SK-N-SH (cell line): ENCODE measurements at regions not wholly inside any gene's neighbourhood (a gene's known extent, or its start where the extent isn't known, plus 50 kb on each side); places are given as distances from the start of the nearest gene placed in this dataset.

ENCODE experiments used
- CTCF ChIA-PET: fragments of 300-600, 350-600 bp; formaldehyde crosslinking; extraction: SDS; loops from one replicate; lab custom pipeline; 2021; lab: Yijun Ruan, JAX
- POLR2A ChIA-PET: fragments of 350-600 bp; sonication (Branson Sonifier 250); formaldehyde crosslinking; extraction: SDS; loops from one replicate; lab custom pipeline; 2020; ENCODE audit warnings: antibody characterized with exemption, inconsistent platforms; lab: Yijun Ruan, JAX
- DNase-seq: peaks from one replicate; pipeline ENCODE4 v3.0.0; 2012
- H2AFZ ChIP-seq: fragments of 200-600 bp; sonication (generic); 2 replicates; pipeline ENCODE4 v1.8.1; 2016; ENCODE audit warnings: antibody characterized with exemption, mild to moderate bottlenecking, low read depth
- H3F3A ChIP-seq: fragments of 200-600 bp; sonication (generic); replicated peaks from 2 replicates; pipeline ENCODE3; 2016; ENCODE audit warnings: antibody characterized with exemption, mild to moderate bottlenecking; ENCODE audit not compliant: insufficient read depth
- H3K27ac ChIP-seq, 2 experiments: fragments of 200-500 bp in 1 of 2; fragments of 200-600 bp in 1 of 2; sonication (Bioruptor generic) in 1 of 2; sonication (generic), shearing (Covaris generic) in 1 of 2; 2 replicates each; pipeline versions ENCODE4 v1.5.1 to v1.6.1; 2014 to 2016; ENCODE audit warnings: low read depth in 2 of 2, inconsistent platforms in 1 of 2, low read length in 1 of 2, mild to moderate bottlenecking in 1 of 2, mixed read lengths in 1 of 2
- H3K27me3 ChIP-seq: fragments of 200-600 bp; sonication (generic), shearing (Covaris generic); 2 replicates; pipeline ENCODE4 v1.6.1; 2016; ENCODE audit warnings: mixed run types; ENCODE audit not compliant: insufficient read depth
- H3K36me3 ChIP-seq, 2 experiments: fragments of 200-500 bp in 1 of 2; fragments of 200-600 bp in 1 of 2; sonication (Bioruptor generic) in 1 of 2; sonication (generic) in 1 of 2; replicated peaks in 1 of 2; 2 replicates each; pipeline versions ENCODE3 to v1.5.1; 2014 to 2016; ENCODE audit warnings: low read length in 1 of 2, mild to moderate bottlenecking in 1 of 2; ENCODE audit not compliant: insufficient read depth in 2 of 2, control insufficient read depth in 1 of 2
- H3K4me1 ChIP-seq, 2 experiments: fragments of 200-500 bp in 1 of 2; fragments of 200-600 bp in 1 of 2; sonication (Bioruptor generic) in 1 of 2; sonication (generic), shearing (Covaris generic) in 1 of 2; 2 replicates each; pipeline versions ENCODE4 v1.5.1 to v1.6.1; 2014 to 2016; ENCODE audit warnings: low read depth in 1 of 2, low read length in 1 of 2, mixed run types in 1 of 2; ENCODE audit not compliant: insufficient read depth in 2 of 2, control insufficient read depth in 1 of 2
- H3K4me2 ChIP-seq: fragments of 200-600 bp; sonication (generic), shearing (Covaris generic); 2 replicates; pipeline ENCODE4 v1.6.1; 2017; ENCODE audit warnings: mixed run types
- H3K4me3 ChIP-seq, 2 experiments: fragments of 200-500 bp in 1 of 2; fragments of 200-600 bp in 1 of 2; sonication (Bioruptor generic) in 1 of 2; sonication (generic), shearing (Covaris generic) in 1 of 2; 2 replicates each; pipeline versions ENCODE4 v1.5.1 to v1.8.1; 2014 to 2016; ENCODE audit warnings: low read depth in 2 of 2, inconsistent platforms in 1 of 2, low read length in 1 of 2, mild to moderate bottlenecking in 1 of 2, mixed read lengths in 1 of 2, moderate library complexity in 1 of 2
- H3K79me2 ChIP-seq: fragments of 200-600 bp; sonication (generic); 2 replicates; pipeline ENCODE4 v1.8.1; 2017; ENCODE audit warnings: mild to moderate bottlenecking; ENCODE audit not compliant: insufficient read depth
- H3K9ac ChIP-seq: fragments of 200-600 bp; sonication (generic); 2 replicates; pipeline ENCODE4 v1.6.1; 2017; ENCODE audit warnings: mixed run types
- H3K9me2 ChIP-seq: fragments of 200-600 bp; sonication (generic); 2 replicates; pipeline ENCODE4 v1.6.1; 2017; ENCODE audit warnings: mixed run types
- H3K9me3 ChIP-seq: fragments of 200-600 bp; sonication (generic); 2 replicates; pipeline ENCODE4 v1.6.1; 2017; ENCODE audit warnings: mixed run types, mild to moderate bottlenecking, moderate library complexity
- H4K20me1 ChIP-seq: fragments of 200-600 bp; sonication (generic); 2 replicates; pipeline ENCODE4 v1.6.1; 2017; ENCODE audit warnings: mild to moderate bottlenecking, mixed run types; ENCODE audit not compliant: insufficient read depth
- CHD2 ChIP-seq: fragments of 150-350 bp; IDR thresholded peaks from 2 replicates; pipeline ENCODE4 v1.6.1; 2018; ENCODE audit warnings: low read length; ENCODE audit not compliant: partially characterized antibody
- CTCF ChIP-seq: fragments of 200-600 bp; sonication (generic); IDR thresholded peaks from 2 replicates; pipeline ENCODE4 v1.6.1; 2017; ENCODE audit warnings: antibody characterized with exemption, mild to moderate bottlenecking, moderate library complexity
- EZH2phosphoT487 ChIP-seq: fragments of 200-600 bp; sonication (generic); IDR thresholded peaks from 2 replicates; pipeline ENCODE4 v1.6.1; 2017; ENCODE audit warnings: low read depth, mixed run types, mild to moderate bottlenecking, antibody characterized with exemption, moderate library complexity, borderline replicate concordance
- FOSL2 ChIP-seq: IDR thresholded peaks from 2 replicates; pipeline ENCODE4 v1.4.0; 2012; ENCODE audit warnings: low read depth, mild to moderate bottlenecking, moderate library complexity, borderline replicate concordance
- GATA2 ChIP-seq: sonication (generic); formaldehyde crosslinking; IDR thresholded peaks from 2 replicates; pipeline ENCODE4 v1.5.0; 2020; ENCODE audit warnings: mild to moderate bottlenecking, missing genetic modification reagents
- IRF3 ChIP-seq: fragments of 150-350 bp; IDR thresholded peaks from 2 replicates; pipeline ENCODE4 v1.6.1; 2016; ENCODE audit warnings: mild to moderate bottlenecking, low read depth, low read length
- MEF2A ChIP-seq: IDR thresholded peaks from 2 replicates; pipeline ENCODE4 v1.4.0; 2012; ENCODE audit warnings: low read depth, borderline replicate concordance
- MXI1 ChIP-seq: IDR thresholded peaks from 2 replicates; pipeline ENCODE4 v1.6.1; 2012; ENCODE audit warnings: mild to moderate bottlenecking, low read depth, low read length, improper control_type of control experiment
- NFIC ChIP-seq: IDR thresholded peaks from 2 replicates; pipeline ENCODE4 v1.4.0; 2012; ENCODE audit warnings: borderline replicate concordance
- NRF1 ChIP-seq: IDR thresholded peaks from 2 replicates; pipeline ENCODE4 v1.6.1; 2012; ENCODE audit warnings: low read depth, mild to moderate bottlenecking, low read length
- SIN3A ChIP-seq: IDR thresholded peaks from 2 replicates; pipeline ENCODE4 v1.6.1; 2012; ENCODE audit warnings: low read depth, mild to moderate bottlenecking, low read length, moderate library complexity, borderline replicate concordance
- TCF12 ChIP-seq: IDR thresholded peaks from 2 replicates; pipeline ENCODE4 v1.4.0; 2012
- ZBTB33 ChIP-seq: IDR thresholded peaks from 2 replicates; pipeline ENCODE4 v1.4.0; 2012; ENCODE audit warnings: low read depth, borderline replicate concordance
- WGBS: methylation state at CpG from one replicate; pipeline ENCODE4 v1.1.6; 2017; ENCODE audit warnings: low lambda C conversion rate; 5-methylcytosine and 5-hydroxymethylcytosine counted together

- no peak overlapping the region for H3K4me3 ChIP-seq
- no peaks in the 10 kb centered on the region for H4K20me1 ChIP-seq
- no peak overlapping the region for H3K4me2 ChIP-seq
- WGBS = 23% methylated on average over 3 of the region's 4 CpGs
- no peaks in the 10 kb centered on the region for H3K4me1 ChIP-seq
- H3K9me2 ChIP-seq = no peaks in the 10 kb centered on the region
- H3K36me3 ChIP-seq = no peaks in the 10 kb centered on the region
- no peaks in the 10 kb centered on the region for H3K27me3 ChIP-seq
- H3K9me3 ChIP-seq = no peaks in the 10 kb centered on the region
- no peaks in the 10 kb centered on the region for H3K79me2 ChIP-seq
- DNase-seq = no peak
- no peak overlapping the region for H3K27ac ChIP-seq
- TF ChIP-seq NFIC (no peak), NRF1 (no peak), CTCF (no peak), TCF12 (no peak), FOSL2 (no peak), SIN3A (no peak), MEF2A (no peak), IRF3 (no peak), GATA2 (CRISPR knock-in tag) (no peak), MXI1 (no peak), CHD2 (no peak), EZH2phosphoT487 (no peak), ZBTB33 (no peak)
- TF ChIP-seq, all 33 proteins: peak for 0
- Histone ChIP-seq H2AFZ (no peak overlapping the region), H3F3A (no peaks in the 10 kb centered on the region), H3K9ac (no peak overlapping the region)
- ChIA-PET CTCF (no interaction called here), POLR2A (no interaction called here)
Observed at GRCh38 chr13:39200249-39200910, 162.1 kb downstream of the NHLRC3 start.
